ENCODE measurements at regions not wholly inside any gene's neighbourhood (a gene's known extent, or its start where the extent isn't known, plus 50 kb on each side); places are given as distances from the start of the nearest gene placed in this dataset.
"Not testable (repeated sequence)": the region's sequence is repeated elsewhere in the genome, so short reads cannot be mapped to it uniquely, and the experiment has no call there.

DNA sequence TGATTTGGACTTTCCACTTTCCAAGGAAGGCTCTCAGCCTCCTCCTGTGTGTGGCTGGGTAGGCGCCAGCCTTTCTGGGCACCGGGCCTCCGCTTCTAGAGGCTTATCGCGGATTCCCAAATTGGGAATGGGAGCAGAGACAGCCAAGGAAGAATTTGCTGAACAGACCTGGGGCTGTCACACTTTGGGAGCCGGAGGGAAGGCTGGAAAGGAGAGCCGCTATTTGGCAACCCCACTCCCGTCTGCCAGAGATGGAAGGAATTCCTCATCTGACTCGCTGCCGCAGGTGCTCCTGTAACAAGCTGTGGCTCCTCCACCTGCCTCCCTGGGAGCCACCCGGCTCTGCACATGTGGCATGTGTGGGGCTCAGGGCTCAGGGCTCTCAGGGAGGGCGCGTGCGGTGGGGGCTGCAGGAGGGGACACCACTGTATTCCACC, 50.8 kb upstream of the ECHDC3 start:
- Histone ChIP-seq H3K4me3 (no peak overlapping the region), H3K9me3 (replicated peaks in 1 of 11) (peaks cover 0 to 9% (median 0%) of the 10 kb centered on the region in 11 experiments; a peak in 1 of 22 replicates), H4K20me1 (no peaks in the 10 kb centered on the region), H3K36me3 (no peaks in the 10 kb centered on the region), H3K9ac (no peak overlapping the region), H3K4me2 (no peak overlapping the region), H3K27ac (no peak overlapping the region), H3K27me3 (no peaks in the 10 kb centered on the region; a peak in 1 of 22 replicates), H3K4me1 (peaks cover 7 to 54% (median 44%) of the 10 kb centered on the region in 10 experiments)
- TF ChIP-seq Cebpa-rat (IDR thresholded peaks at IDR 0.05), result no peak

DNA sequence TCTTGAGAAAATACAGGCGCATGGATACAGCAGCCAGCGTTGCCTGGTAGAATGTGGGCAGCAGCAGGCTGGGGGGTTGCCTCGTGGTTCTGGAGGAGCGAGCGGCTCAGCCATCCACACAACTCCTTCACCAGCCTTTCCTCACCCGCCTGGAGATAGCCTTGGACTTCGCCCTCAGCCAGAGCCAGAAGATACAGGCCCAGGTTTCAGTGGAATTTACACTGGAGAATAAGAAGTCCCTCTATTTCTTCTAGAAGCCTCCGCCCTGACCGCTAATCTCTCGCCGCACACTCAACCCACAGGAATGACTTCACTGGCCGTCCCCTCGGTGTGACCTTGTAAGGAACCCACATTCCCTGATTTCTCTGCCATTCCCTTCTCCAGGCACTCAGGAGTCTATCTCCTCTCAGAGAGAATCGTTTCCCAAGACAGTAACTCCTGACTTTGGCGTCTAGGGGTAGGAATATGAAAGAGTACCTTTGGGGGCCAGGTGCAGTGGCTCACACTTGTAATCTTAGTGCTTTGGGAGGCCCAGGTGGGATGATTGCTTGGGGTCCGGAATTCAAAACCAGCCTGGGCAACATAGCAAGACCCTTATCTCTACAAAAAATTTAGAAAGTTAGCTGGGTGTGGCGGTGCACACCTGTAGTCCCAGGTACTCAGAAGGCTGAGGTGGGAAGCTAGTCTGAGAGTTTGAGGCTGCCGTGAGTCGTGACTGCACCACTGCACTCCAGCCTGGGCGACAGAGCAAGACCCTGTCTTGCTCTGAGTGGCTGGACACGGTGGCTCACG, 52.0 kb upstream of the ECHDC3 start:
- Histone ChIP-seq H3K9ac (no peak overlapping the region), H3K4me1 (peaks cover 19 to 54% (median 44%) of the 10 kb centered on the region in 10 experiments), H3K9me3 (replicated peaks in 1 of 11) (peaks cover 0 to 9% (median 0%) of the 10 kb centered on the region in 11 experiments; a peak in 1 of 22 replicates), H3K4me2 (peak overlapping the region in 4 of 11 experiments; percentile 26 to 97 (median 63); a peak in 3 of 22 replicates), H3K4me3 (no peak overlapping the region), H4K20me1 (0 out of 22 replicates have a peak, but pooled peaks cover 0 to 4% (median 0%) of the 10 kb centered on the region in 11 experiments), H3K36me3 (no peaks in the 10 kb centered on the region), H3K27ac (peak overlapping the region in 3 of 11 experiments; percentile 6 to 93 (median 32); a peak in 6 of 22 replicates), H3K27me3 (no peaks in the 10 kb centered on the region; a peak in 1 of 22 replicates)
- TF ChIP-seq Cebpa-rat (IDR thresholded peaks at IDR 0.05), result no peak

DNA sequence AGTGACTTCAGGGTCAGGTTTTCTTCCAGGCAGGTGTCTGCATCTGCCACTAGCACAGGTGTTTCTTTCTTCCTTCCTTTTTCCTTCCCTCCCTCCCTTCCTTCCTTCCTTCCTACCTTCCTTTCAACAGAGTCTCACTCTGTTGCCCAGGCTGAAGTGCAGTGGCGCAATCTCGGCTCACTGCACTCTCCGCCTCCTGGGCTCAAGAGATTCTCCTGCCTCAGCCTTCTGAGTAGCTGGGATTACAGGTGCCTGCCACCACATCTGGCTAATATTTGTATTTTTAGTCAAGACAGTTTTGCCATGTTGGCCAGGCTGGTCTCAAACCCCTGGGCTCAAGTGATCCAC, 53.8 kb upstream of the ECHDC3 start:
- Histone ChIP-seq H3K4me1 (peaks cover 34 to 68% (median 59%) of the 10 kb centered on the region in 10 experiments), H3K27ac (peak overlapping the region in 6 of 11 experiments; percentile 3 to 93 (median 72); a peak in 11 of 22 replicates), H3K9ac (peak overlapping the region in 4 of 11 experiments; percentile 20 to 31 (median 22); a peak in 4 of 22 replicates)

DNA sequence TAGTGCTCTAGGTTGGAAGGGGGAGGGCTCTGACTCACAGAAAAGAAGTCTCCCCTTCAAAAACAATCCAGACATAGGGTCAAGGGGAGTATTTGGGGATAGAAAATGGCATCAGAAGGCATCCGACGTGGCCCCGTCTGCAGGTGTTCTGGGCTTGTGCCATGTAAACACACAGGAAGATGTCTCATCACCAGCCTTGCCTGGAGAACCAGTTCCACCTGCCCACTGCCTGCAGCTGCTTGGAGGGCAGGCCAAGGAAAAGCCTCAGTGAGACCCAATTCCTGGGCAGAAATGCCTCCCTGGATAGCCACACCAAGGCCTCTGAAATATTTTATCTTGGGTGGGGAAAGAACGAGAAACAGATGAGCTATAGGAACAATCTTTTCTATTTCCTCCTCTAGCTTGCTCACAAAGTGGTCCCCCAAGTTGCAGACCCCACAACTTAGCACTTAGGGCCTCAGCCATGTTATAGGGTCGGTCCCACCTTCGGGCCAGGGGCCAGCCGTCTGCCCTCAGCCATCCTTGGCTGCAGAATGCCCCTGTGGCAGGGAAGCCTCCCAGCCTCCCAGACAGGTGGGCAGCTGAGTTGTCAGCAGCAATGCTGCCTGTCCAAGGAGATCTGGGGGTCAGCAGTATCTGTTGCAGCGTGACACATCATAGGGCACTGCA, 54.3 kb upstream of the ECHDC3 start:
- no peak for TF ChIP-seq Cebpa-rat (IDR thresholded peaks at IDR 0.05)
- peak overlapping the region in 10 of 11 experiments; percentile 18 to 97 (median 89); a peak in 18 of 22 replicates for H3K4me2 ChIP-seq
- H3K27me3 ChIP-seq, result peaks cover 0 to 6% (median 0%) of the 10 kb centered on the region in 11 experiments; a peak in 2 of 22 replicates
- peak overlapping the region in 8 of 11 experiments; percentile 22 to 93 (median 72); a peak in 11 of 22 replicates for H3K27ac ChIP-seq
- H3K9ac ChIP-seq, result peak overlapping the region in 4 of 11 experiments; percentile 20 to 31 (median 22); a peak in 5 of 22 replicates
- H4K20me1 ChIP-seq, result 0 out of 22 replicates have a peak, but pooled peaks cover 0 to 4% (median 0%) of the 10 kb centered on the region in 11 experiments
- no peak overlapping the region for H3K4me3 ChIP-seq
- no peaks in the 10 kb centered on the region; a peak in 1 of 22 replicates for H3K9me3 ChIP-seq (replicated peaks in 1 of 11)
- H3K4me1 ChIP-seq, result peaks cover 39 to 73% (median 64%) of the 10 kb centered on the region in 10 experiments
- no peaks in the 10 kb centered on the region for H3K36me3 ChIP-seq

More for the DNA sequence above, 53.8 kb upstream of the ECHDC3 start:
- H3K27me3 ChIP-seq; H4K20me1 ChIP-seq; H3K36me3 ChIP-seq; H3K9me3 ChIP-seq (replicated peaks in 1 of 11); H3K4me3 ChIP-seq: not testable (repeated sequence)
- H3K4me2 ChIP-seq, result peak overlapping the region in 10 of 11 experiments; percentile 18 to 97 (median 89); a peak in 18 of 22 replicates

DNA sequence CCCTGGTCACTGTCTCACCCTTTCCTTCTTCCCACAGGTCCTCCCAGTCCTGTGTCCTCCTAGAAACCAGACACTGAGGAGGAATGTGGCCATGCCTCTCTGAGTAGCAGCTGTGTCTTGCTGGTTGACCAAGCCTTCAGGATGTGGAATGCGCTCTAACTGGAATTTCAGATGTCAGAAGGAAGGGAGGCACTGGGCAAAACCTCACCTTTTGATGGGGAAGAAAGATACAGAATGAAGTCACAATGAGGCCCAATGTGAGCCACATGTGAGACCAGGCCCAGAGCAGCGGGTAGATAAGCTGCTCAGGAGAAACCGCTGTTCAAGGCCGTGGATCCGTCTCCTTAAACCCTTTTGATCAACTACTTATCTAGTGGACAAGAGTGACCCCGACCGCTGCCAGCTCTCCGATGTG, 54.8 kb upstream of the ECHDC3 start:
- no peak overlapping the region for H3K4me3 ChIP-seq
- H3K27me3 ChIP-seq, result peaks cover 0 to 8% (median 0%) of the 10 kb centered on the region in 11 experiments; a peak in 2 of 22 replicates
- peak overlapping the region in 1 of 11 experiments; percentile 31; a peak in 1 of 22 replicates for H3K9ac ChIP-seq
- peak overlapping the region in 10 of 11 experiments; percentile 16 to 97 (median 89); a peak in 18 of 22 replicates for H3K4me2 ChIP-seq
- H3K9me3 ChIP-seq (replicated peaks in 1 of 11), result no peaks in the 10 kb centered on the region; a peak in 1 of 22 replicates
- H3K36me3 ChIP-seq, result no peaks in the 10 kb centered on the region
- H3K4me1 ChIP-seq, result peaks cover 45 to 79% (median 69%) of the 10 kb centered on the region in 10 experiments
- H3K27ac ChIP-seq, result peak overlapping the region in 8 of 11 experiments; percentile 22 to 93 (median 72); a peak in 14 of 22 replicates
- TF ChIP-seq Cebpa-rat (IDR thresholded peaks at IDR 0.05), result no peak
- 0 out of 22 replicates have a peak, but pooled peaks cover 0 to 4% (median 0%) of the 10 kb centered on the region in 11 experiments for H4K20me1 ChIP-seq

DNA sequence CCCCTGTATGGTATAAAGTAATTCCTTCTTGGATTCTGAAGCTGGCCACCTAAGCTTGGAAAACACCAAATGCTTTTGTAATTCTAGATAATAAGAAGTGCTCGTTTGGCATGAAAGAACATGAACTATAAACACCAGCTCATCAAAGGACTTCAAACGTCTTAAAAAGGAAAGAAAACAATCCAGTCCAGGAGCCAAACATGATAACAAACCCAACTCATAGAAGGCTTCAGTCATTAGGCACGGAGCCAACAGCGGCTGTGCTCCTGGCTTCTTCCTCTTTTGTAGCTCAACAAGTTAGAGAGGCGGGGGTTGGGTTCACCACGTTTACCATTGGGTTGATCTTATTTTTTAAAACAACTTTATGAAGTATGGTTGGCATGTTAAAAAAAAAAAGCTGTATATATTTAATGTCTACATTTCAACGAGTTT, 56.4 kb upstream of the ECHDC3 start:
- no peaks in the 10 kb centered on the region for H3K36me3 ChIP-seq
- peaks cover 60 to 94% (median 85%) of the 10 kb centered on the region in 10 experiments for H3K4me1 ChIP-seq
- H4K20me1 ChIP-seq, result 0 out of 22 replicates have a peak, but pooled peaks cover 0 to 4% (median 0%) of the 10 kb centered on the region in 11 experiments
- H3K27ac ChIP-seq, result peak overlapping the region; percentile 48 to 95 (median 89); a peak in 21 of 22 replicates
- H3K27me3 ChIP-seq, result peaks cover 0 to 11% (median 0%) of the 10 kb centered on the region in 11 experiments; a peak in 1 of 22 replicates
- no peak for TF ChIP-seq Cebpa-rat (IDR thresholded peaks at IDR 0.05)
- peak overlapping the region in 10 of 11 experiments; percentile 69 to 86 (median 82); a peak in 20 of 22 replicates for H3K9ac ChIP-seq
- H3K9me3 ChIP-seq (replicated peaks in 1 of 11), result no peaks in the 10 kb centered on the region; a peak in 1 of 22 replicates
- H3K4me2 ChIP-seq, result peak overlapping the region; percentile 82 to 97 (median 86)
- H3K4me3 ChIP-seq, result peak overlapping the region; percentile 33 to 61 (median 54); a peak in 18 of 20 replicates

DNA sequence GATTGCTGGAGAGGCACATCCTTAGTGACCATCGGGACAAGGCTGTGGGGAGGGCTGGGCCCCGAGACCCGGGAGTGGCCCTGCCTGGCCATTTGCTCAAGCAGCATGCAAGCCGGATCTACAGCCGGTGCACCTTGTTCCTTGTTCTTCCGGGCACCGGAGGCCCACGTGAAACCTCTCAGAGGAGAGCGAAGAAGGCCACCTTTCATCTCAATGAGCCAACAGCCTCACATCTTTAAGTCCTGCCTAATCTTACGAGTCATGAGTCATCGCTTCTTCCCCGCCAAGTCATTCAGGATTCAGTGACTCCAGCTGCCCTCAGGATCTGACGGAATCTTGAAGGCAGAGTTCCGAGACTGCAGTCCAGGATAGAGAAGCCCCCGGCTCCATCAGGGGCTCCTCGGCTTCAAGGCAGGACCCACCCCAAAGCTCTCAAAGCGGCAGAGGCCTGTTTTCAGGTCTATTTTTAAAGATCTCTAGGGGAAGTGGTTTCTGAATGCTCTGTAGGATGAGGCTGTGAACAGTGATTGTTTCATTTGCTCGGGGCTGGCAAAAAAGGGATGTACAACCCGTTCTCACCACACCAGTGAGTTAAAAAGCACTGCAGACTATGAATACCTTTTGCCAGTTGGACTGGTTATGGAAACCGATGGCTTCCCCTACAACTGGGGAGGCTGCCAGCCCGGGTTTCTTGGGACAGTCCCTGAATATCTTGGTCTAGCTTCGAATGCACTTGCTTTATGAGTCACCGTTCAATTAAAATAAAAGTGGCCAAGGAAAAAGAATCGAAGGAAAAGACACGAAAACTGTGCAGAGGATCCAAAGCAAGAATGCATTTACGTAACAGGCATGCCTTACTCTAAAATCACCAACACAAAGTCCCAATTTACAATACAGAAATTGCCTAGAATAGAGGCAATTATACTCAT, 57.2 kb upstream of the ECHDC3 start:
- no peak for TF ChIP-seq Cebpa-rat (IDR thresholded peaks at IDR 0.05)
- Histone ChIP-seq H4K20me1 (0 out of 22 replicates have a peak, but pooled peaks cover 0 to 4% (median 0%) of the 10 kb centered on the region in 11 experiments), H3K4me3 (peak overlapping the region; percentile 33 to 61 (median 54)), H3K27ac (peak overlapping the region; percentile 48 to 95 (median 89); a peak in 21 of 22 replicates), H3K4me2 (peak overlapping the region; percentile 82 to 97 (median 86)), H3K27me3 (peaks cover 0 to 12% (median 0%) of the 10 kb centered on the region in 11 experiments; a peak in 1 of 22 replicates), H3K9me3 (replicated peaks in 1 of 11) (no peaks in the 10 kb centered on the region; a peak in 1 of 22 replicates), H3K9ac (peak overlapping the region; percentile 64 to 86 (median 82); a peak in 21 of 22 replicates), H3K36me3 (no peaks in the 10 kb centered on the region), H3K4me1 (peaks cover 64 to 100% (median 93%) of the 10 kb centered on the region in 10 experiments)

DNA sequence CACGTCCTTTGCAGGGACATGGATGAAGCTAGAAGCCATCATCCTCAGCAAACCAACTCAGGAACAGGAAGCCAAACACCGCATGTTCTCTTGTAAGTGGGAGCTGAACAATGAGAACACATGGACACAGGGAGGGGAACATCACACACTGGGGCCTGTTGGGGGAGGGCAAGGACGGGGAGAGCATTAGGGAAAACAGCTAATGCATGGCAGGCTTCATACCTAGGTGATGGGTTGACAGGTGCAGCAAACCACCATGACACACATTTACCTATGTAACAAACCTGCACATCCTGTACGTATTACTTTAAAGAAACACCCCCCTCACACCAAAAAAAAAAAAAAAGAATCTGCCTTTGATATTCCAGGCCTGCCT, 57.9 kb upstream of the ECHDC3 start:
- H3K4me3 ChIP-seq, result peak overlapping the region; percentile 33 to 61 (median 54)
- not testable (repeated sequence) for H3K9me3 ChIP-seq (replicated peaks in 1 of 11); H4K20me1 ChIP-seq; H3K36me3 ChIP-seq
- H3K27me3 ChIP-seq, result peaks cover 0 to 12% (median 0%) of the 10 kb centered on the region in 11 experiments; a peak in 1 of 22 replicates
- H3K4me1 ChIP-seq, result peaks cover 68 to 100% (median 97%) of the 10 kb centered on the region in 10 experiments
- H3K4me2 ChIP-seq, result peak overlapping the region; percentile 82 to 97 (median 86)
- H3K9ac ChIP-seq, result peak overlapping the region; percentile 64 to 86 (median 82); a peak in 20 of 22 replicates
- peak overlapping the region; percentile 48 to 95 (median 89); a peak in 21 of 22 replicates for H3K27ac ChIP-seq
